GM19438 (cell line): ENCODE measurements at regions not wholly inside any gene's neighbourhood (a gene's known extent, or its start where the extent isn't known, plus 50 kb on each side); places are given as distances from the start of the nearest gene placed in this dataset.

Experiments used
- ATAC-seq: cut with Tn5 transposase; IDR thresholded peaks from one replicate; pipeline ENCODE4 v1.9.1; 2021; ENCODE audit warnings: low read depth; ENCODE audit not compliant: unreplicated experiment

GRCh38 chr2:198324071-198324470 lies 519.7 kb downstream of the PLCL1 start:
- no peak for ATAC-seq

GRCh38 chr2:198322275-198322674 lies 517.9 kb downstream of the PLCL1 start:
- ATAC-seq = no peak

GRCh38 chr2:198321522-198322088 lies 517.2 kb downstream of the PLCL1 start:
- ATAC-seq = no peak

- no peak for ATAC-seq
These were observed 512.5 kb downstream of the PLCL1 start for GRCh38 chr2:198316852-198317396.

GRCh38 chr2:198315791-198316630 lies 511.6 kb downstream of the PLCL1 start:
- ATAC-seq = no peak

- ATAC-seq = no peak
These were observed 510.3 kb downstream of the PLCL1 start for GRCh38 chr2:198314559-198315153.

- ATAC-seq = no peak
These were observed 508.4 kb downstream of the PLCL1 start for GRCh38 chr2:198312596-198313483.

- no peak for ATAC-seq
These were observed 506.6 kb downstream of the PLCL1 start for GRCh38 chr2:198311020-198311419.

GRCh38 chr2:198309673-198310280 lies 505.4 kb downstream of the PLCL1 start:
- no peak for ATAC-seq

- no peak for ATAC-seq
These were observed 504.7 kb downstream of the PLCL1 start for GRCh38 chr2:198309081-198309480.

GRCh38 chr2:198308368-198308767 lies 504.0 kb downstream of the PLCL1 start:
- no peak for ATAC-seq

- no peak for ATAC-seq
These were observed 502.7 kb downstream of the PLCL1 start for GRCh38 chr2:198307093-198307492.

- ATAC-seq = no peak
These were observed 500.5 kb downstream of the PLCL1 start for GRCh38 chr2:198304859-198305258.

GRCh38 chr2:198297350-198297749 lies 493.0 kb downstream of the PLCL1 start:
- no peak for ATAC-seq

- ATAC-seq = peak; percentile 94
These were observed 492.4 kb downstream of the PLCL1 start for GRCh38 chr2:198296665-198297308.

- ATAC-seq = no peak
These were observed 488.9 kb downstream of the PLCL1 start for GRCh38 chr2:198293281-198293680.

- ATAC-seq = no peak
These were observed 485.4 kb downstream of the PLCL1 start for GRCh38 chr2:198289811-198290210.

- ATAC-seq = no peak
These were observed 483.3 kb downstream of the PLCL1 start for GRCh38 chr2:198287706-198288105.

GRCh38 chr2:198285216-198285615 lies 480.8 kb downstream of the PLCL1 start:
- ATAC-seq = no peak

GRCh38 chr2:198283146-198283545 lies 478.8 kb downstream of the PLCL1 start:
- ATAC-seq = no peak
